GM19397 (cell line): ENCODE measurements at regions not wholly inside any gene's neighbourhood (a gene's known extent, or its start where the extent isn't known, plus 50 kb on each side); places are given as distances from the start of the nearest gene placed in this dataset.
A peak's percentile ranks its signal among the peaks of the same experiment; 100 is the strongest.

ENCODE experiments used
- ATAC-seq: cut with Tn5 transposase; IDR thresholded peaks from one replicate; pipeline ENCODE4 v1.9.1; 2021; ENCODE audit warnings: mild to moderate bottlenecking, moderate library complexity; ENCODE audit not compliant: unreplicated experiment

GRCh38 chr5:87099291-87099839 lies 168.3 kb upstream of the RASA1 start:
- no peak for ATAC-seq

- ATAC-seq = no peak
Measured at GRCh38 chr5:87099968-87100367, 167.7 kb upstream of the RASA1 start.

GRCh38 chr5:87101321-87101720 lies 166.4 kb upstream of the RASA1 start:
- ATAC-seq = no peak

- no peak for ATAC-seq
Measured at GRCh38 chr5:87102841-87103240, 164.8 kb upstream of the RASA1 start.

- peak; percentile 63 for ATAC-seq
Measured at GRCh38 chr5:87103616-87104287, 163.9 kb upstream of the RASA1 start.

- no peak for ATAC-seq
Measured at GRCh38 chr5:87105577-87105976, 162.1 kb upstream of the RASA1 start.

GRCh38 chr5:87109746-87110145 lies 157.9 kb upstream of the RASA1 start:
- no peak for ATAC-seq

GRCh38 chr5:87110721-87111120 lies 157.0 kb upstream of the RASA1 start:
- ATAC-seq = no peak

GRCh38 chr5:87113861-87114260 lies 153.8 kb upstream of the RASA1 start:
- ATAC-seq = no peak

GRCh38 chr5:87114631-87115030 lies 153.1 kb upstream of the RASA1 start:
- no peak for ATAC-seq

- no peak for ATAC-seq
Measured at GRCh38 chr5:87115839-87116364, 151.8 kb upstream of the RASA1 start.

GRCh38 chr5:87116825-87117512 lies 150.7 kb upstream of the RASA1 start:
- ATAC-seq = peak; percentile 76

- ATAC-seq = no peak
Measured at GRCh38 chr5:87119588-87119987, 148.1 kb upstream of the RASA1 start.

GRCh38 chr5:87120518-87121303 lies 147.0 kb upstream of the RASA1 start:
- ATAC-seq = no peak

GRCh38 chr5:87121304-87122150 lies 146.2 kb upstream of the RASA1 start:
- ATAC-seq = peak; percentile 79

GRCh38 chr5:87122151-87122977 lies 145.3 kb upstream of the RASA1 start:
- no peak for ATAC-seq

- no peak for ATAC-seq
Measured at GRCh38 chr5:87125766-87126165, 141.9 kb upstream of the RASA1 start.

- no peak for ATAC-seq
Measured at GRCh38 chr5:87126869-87127268, 140.8 kb upstream of the RASA1 start.

- ATAC-seq = no peak
Measured at GRCh38 chr5:87127426-87127825, 140.3 kb upstream of the RASA1 start.
